ENCODE measurements at regions not wholly inside any gene's neighbourhood (a gene's known extent, or its start where the extent isn't known, plus 50 kb on each side); places are given as distances from the start of the nearest gene placed in this dataset.
A peak's percentile ranks its signal among the peaks of the same experiment; 100 is the strongest.

- ATAC-seq, result no peak
- peaks cover 37 to 70% (median 49%) of the 10 kb centered on the region in 7 donors for H3K4me1 Mint-ChIP-seq
Observed at GRCh38 chr17:77479372-77480198, 338.8 kb downstream of the SEC14L1 start.

GRCh38 chr17:77480199-77480508, 339.4 kb downstream of the SEC14L1 start:
- H3K4me1 ChIP-seq (ENCODE audit: control insufficient read depth in 2 of 2, insufficient read depth in 2 of 2, low read length in 2 of 2), result peaks cover 36 to 66% of the 10 kb centered on the region in 2 donors
- no peaks in the 10 kb centered on the region for H3K27me3 ChIP-seq (ENCODE audit: control insufficient read depth in 2 of 2, insufficient read depth in 2 of 2, low read length in 2 of 2)
- DNase-seq, result no peak
- ChIA-PET POLR2A (no interaction called here), CTCF (no interaction called here)
- H3K36me3 Mint-ChIP-seq, result peaks cover 0 to 21% (median 10%) of the 10 kb centered on the region in 5 donors
- H3K9me3 ChIP-seq (ENCODE audit: control insufficient read depth in 2 of 3, low read length in 3 of 3), result no peaks in the 10 kb centered on the region
- no peak overlapping the region for H3K4me3 Mint-ChIP-seq
- peaks cover 6 to 71% (median 22%) of the 10 kb centered on the region in 3 experiments for H3K36me3 ChIP-seq (ENCODE audit: control insufficient read depth in 2 of 3, insufficient read depth in 3 of 3, low read length in 3 of 3)
- peak overlapping the region; percentile 55 for H3K27ac ChIP-seq (ENCODE audit: low read depth, low read length)
- no peaks in the 10 kb centered on the region for H3K27me3 Mint-ChIP-seq
- H3K9me3 Mint-ChIP-seq, result peaks cover 0 to 2% (median 0%) of the 10 kb centered on the region in 11 donors
- ATAC-seq, result no peak
- peaks cover 32 to 64% (median 44%) of the 10 kb centered on the region in 7 donors for H3K4me1 Mint-ChIP-seq
- H3K27ac Mint-ChIP-seq, result peak overlapping the region in 5 of 9 donors; percentile 41 to 94 (median 91)
- H3K4me3 ChIP-seq (ENCODE audit: low read length), result no peak overlapping the region
- intact Hi-C loops (cut with micrococcal nuclease), result no loop called here

More at GRCh38 chr17:77479372-77480198, 338.8 kb downstream of the SEC14L1 start:
- Histone ChIP-seq H3K27me3 (ENCODE audit: control insufficient read depth in 2 of 2, insufficient read depth in 2 of 2, low read length in 2 of 2) (no peaks in the 10 kb centered on the region), H3K4me1 (ENCODE audit: control insufficient read depth in 2 of 2, insufficient read depth in 2 of 2, low read length in 2 of 2) (peaks cover 37 to 71% of the 10 kb centered on the region in 2 donors), H3K4me3 (ENCODE audit: low read length) (no peak overlapping the region), H3K27ac (ENCODE audit: low read depth, low read length) (peak overlapping the region; percentile 55), H3K9me3 (ENCODE audit: control insufficient read depth in 2 of 3, low read length in 3 of 3) (no peaks in the 10 kb centered on the region), H3K36me3 (ENCODE audit: control insufficient read depth in 2 of 3, insufficient read depth in 3 of 3, low read length in 3 of 3) (peaks cover 6 to 66% (median 22%) of the 10 kb centered on the region in 3 experiments)
- Mint-ChIP-seq H3K27ac (peak overlapping the region; percentile 18 to 96 (median 88)), H3K9me3 (peaks cover 0 to 2% (median 0%) of the 10 kb centered on the region in 11 donors), H3K4me3 (peak overlapping the region in 4 of 10 donors; percentile 16 to 45 (median 30)), H3K36me3 (peaks cover 0 to 21% (median 12%) of the 10 kb centered on the region in 5 donors), H3K27me3 (no peaks in the 10 kb centered on the region)
- ChIA-PET POLR2A (interaction anchor here (1.0 to 9.9 kb wide), 2 partner anchors 13 to 28 kb away, joined by 3 to 82 read pairs; no protein-coding TSS in a partner anchor), CTCF (no interaction called here)
- no peak for DNase-seq
- intact Hi-C loops (cut with micrococcal nuclease), result no loop called here

- Histone ChIP-seq H3K27me3 (ENCODE audit: control insufficient read depth in 2 of 2, insufficient read depth in 2 of 2, low read length in 2 of 2) (no peaks in the 10 kb centered on the region), H3K9me3 (ENCODE audit: control insufficient read depth in 2 of 3, low read length in 3 of 3) (no peaks in the 10 kb centered on the region), H3K4me3 (ENCODE audit: low read length) (no peak overlapping the region), H3K36me3 (ENCODE audit: control insufficient read depth in 2 of 3, insufficient read depth in 3 of 3, low read length in 3 of 3) (peaks cover 6 to 72% (median 26%) of the 10 kb centered on the region in 3 experiments), H3K27ac (ENCODE audit: low read depth, low read length) (peak overlapping the region; percentile 55), H3K4me1 (ENCODE audit: control insufficient read depth in 2 of 2, insufficient read depth in 2 of 2, low read length in 2 of 2) (peaks cover 35 to 60% of the 10 kb centered on the region in 2 donors)
- ATAC-seq (no peak), DNase-seq (no peak)
- H3K4me1 Mint-ChIP-seq, result peaks cover 26 to 59% (median 39%) of the 10 kb centered on the region in 7 donors
- intact Hi-C loops (cut with micrococcal nuclease), result no loop called here
- no peaks in the 10 kb centered on the region for H3K27me3 Mint-ChIP-seq
- H3K9me3 Mint-ChIP-seq, result peaks cover 0 to 2% (median 0%) of the 10 kb centered on the region in 11 donors
- H3K36me3 Mint-ChIP-seq, result peaks cover 0 to 21% (median 8%) of the 10 kb centered on the region in 5 donors
- ChIA-PET POLR2A (interaction anchor here (1.0 to 1.7 kb wide), 2 partner anchors 11 to 15 kb away, joined by 3 to 6 read pairs; no protein-coding TSS in a partner anchor), CTCF (no interaction called here)
- H3K4me3 Mint-ChIP-seq, result peak overlapping the region in 2 of 10 donors; percentile 27 to 42
- H3K27ac Mint-ChIP-seq, result peak overlapping the region in 3 of 9 donors; percentile 18 to 77 (median 76)
Observed at GRCh38 chr17:77480509-77481215, 339.9 kb downstream of the SEC14L1 start.

DNA sequence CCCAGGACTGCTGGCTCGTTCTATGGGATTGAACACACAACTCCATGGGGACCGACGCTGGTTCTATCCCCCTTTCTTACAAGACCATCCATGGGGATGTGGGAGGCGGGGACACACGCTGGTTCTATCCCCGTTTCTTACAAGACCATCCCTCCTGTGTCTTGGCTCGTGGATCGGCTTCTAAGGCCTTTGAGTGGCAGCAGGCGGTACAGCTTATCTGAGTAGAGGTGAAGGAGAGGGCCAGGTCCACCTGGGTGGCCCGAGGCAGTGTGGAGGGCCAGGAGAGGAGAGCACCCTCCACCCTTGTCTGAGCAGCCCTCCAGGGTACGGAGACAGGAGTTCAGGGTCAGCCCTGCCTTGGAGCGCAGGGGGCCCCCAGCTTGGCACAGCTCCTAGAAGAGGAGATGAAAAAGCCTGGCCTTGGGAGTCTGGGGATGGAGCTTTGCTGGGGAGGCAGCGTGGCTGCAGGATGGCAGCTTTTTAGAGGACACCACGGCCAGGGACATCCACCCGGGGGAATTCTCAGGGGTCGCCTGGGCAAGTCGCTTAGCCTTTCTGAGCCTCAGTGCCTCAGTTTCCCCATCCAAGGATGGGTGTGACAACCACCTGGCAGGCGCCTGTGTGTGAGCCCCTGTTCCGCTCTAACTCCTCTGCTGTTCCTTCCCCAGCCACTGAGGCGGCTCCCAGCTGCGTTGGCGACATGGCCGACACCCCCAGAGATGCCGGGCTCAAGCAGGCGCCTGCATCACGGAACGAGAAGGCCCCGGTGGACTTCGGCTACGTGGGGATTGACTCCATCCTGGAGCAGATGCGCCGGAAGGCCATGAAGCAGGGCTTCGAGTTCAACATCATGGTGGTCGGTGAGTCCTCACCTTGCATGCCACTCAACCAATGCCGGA, 341.0 kb downstream of the SEC14L1 start:
- no peaks in the 10 kb centered on the region for H3K27me3 ChIP-seq (ENCODE audit: control insufficient read depth in 2 of 2, insufficient read depth in 2 of 2, low read length in 2 of 2)
- H3K9me3 ChIP-seq (ENCODE audit: control insufficient read depth in 2 of 3, low read length in 3 of 3), result no peaks in the 10 kb centered on the region
- no peak overlapping the region for H3K4me3 ChIP-seq (ENCODE audit: low read length)
- Mint-ChIP-seq H3K9me3 (peaks cover 0 to 4% (median 0%) of the 10 kb centered on the region in 11 donors), H3K4me3 (peak overlapping the region in 7 of 10 donors; percentile 3 to 42 (median 27)), H3K4me1 (peaks cover 26 to 55% (median 42%) of the 10 kb centered on the region in 7 donors), H3K36me3 (peaks cover 0 to 29% (median 13%) of the 10 kb centered on the region in 5 donors), H3K27ac (peak overlapping the region; percentile 70 to 92 (median 80)), H3K27me3 (no peaks in the 10 kb centered on the region)
- no peak for ATAC-seq
- DNase-seq, result no peak
- ChIA-PET CTCF (interaction anchor here (1.3 to 1.4 kb wide), 2 partner anchors 9 to 52 kb away, joined by 3 to 4 read pairs; no protein-coding TSS in a partner anchor), POLR2A (interaction anchor here (1.0 to 1.7 kb wide), 3 partner anchors 8 to 16 kb away, joined by 3 to 6 read pairs (median 5); no protein-coding TSS in a partner anchor)
- peaks cover 27 to 50% of the 10 kb centered on the region in 2 donors for H3K4me1 ChIP-seq (ENCODE audit: control insufficient read depth in 2 of 2, insufficient read depth in 2 of 2, low read length in 2 of 2)
- H3K36me3 ChIP-seq (ENCODE audit: control insufficient read depth in 2 of 3, insufficient read depth in 3 of 3, low read length in 3 of 3), result peaks cover 6 to 78% (median 23%) of the 10 kb centered on the region in 3 experiments
- peak overlapping the region; percentile 55 for H3K27ac ChIP-seq (ENCODE audit: low read depth, low read length)
- intact Hi-C loops (cut with micrococcal nuclease), result no loop called here

DNA sequence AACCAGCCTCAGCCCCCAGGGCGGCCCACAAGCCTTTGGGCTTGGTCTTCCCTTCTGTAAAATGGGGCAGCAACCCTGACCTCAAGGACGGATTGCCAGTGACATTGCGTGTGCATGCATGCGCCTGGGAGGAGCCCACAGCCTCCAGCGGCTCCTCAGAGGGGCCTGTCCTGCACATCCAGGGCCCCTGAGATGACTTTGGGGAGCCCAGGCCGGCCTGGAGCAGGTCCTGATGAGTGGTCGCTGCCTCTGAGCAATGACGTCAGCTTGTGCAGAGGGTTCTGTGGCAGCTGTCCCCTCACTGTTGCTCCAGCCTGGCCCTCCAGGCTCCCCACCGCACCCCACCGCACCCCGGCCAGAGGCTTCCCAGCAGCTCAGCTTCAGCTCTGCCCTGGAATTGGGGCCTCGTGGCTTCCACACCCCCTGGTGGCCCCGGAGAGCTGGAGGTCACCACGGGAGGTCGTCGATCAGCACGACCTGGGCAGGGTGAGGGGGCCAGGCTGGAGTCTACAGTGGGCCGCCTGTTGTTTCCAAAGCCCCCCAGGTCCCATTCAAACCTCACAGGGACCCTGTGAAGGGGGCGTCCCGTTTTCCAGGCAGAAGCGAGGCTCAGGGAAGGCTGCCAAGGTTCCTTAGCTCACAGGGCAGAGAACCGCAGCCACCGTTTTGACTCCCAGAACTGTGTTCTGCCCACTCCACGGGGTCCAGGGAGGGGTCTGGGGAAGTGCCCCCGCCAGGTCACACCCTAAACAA, 341.8 kb downstream of the SEC14L1 start:
- peak overlapping the region in 4 of 9 donors; percentile 43 to 83 (median 62) for H3K27ac Mint-ChIP-seq

More for the DNA sequence above, 341.8 kb downstream of the SEC14L1 start:
- Histone ChIP-seq H3K4me3 (ENCODE audit: low read length) (no peak overlapping the region), H3K36me3 (ENCODE audit: control insufficient read depth in 2 of 3, insufficient read depth in 3 of 3, low read length in 3 of 3) (peaks cover 6 to 79% (median 23%) of the 10 kb centered on the region in 3 experiments), H3K27me3 (ENCODE audit: control insufficient read depth in 2 of 2, insufficient read depth in 2 of 2, low read length in 2 of 2) (no peaks in the 10 kb centered on the region), H3K9me3 (ENCODE audit: control insufficient read depth in 2 of 3, low read length in 3 of 3) (no peaks in the 10 kb centered on the region), H3K27ac (ENCODE audit: low read depth, low read length) (peak overlapping the region; percentile 55), H3K4me1 (ENCODE audit: control insufficient read depth in 2 of 2, insufficient read depth in 2 of 2, low read length in 2 of 2) (peaks cover 21 to 42% of the 10 kb centered on the region in 2 donors)
- peaks cover 0 to 4% (median 0%) of the 10 kb centered on the region in 11 donors for H3K9me3 Mint-ChIP-seq
- peak overlapping the region in 1 of 10 donors; percentile 19 for H3K4me3 Mint-ChIP-seq
- intact Hi-C loops (cut with micrococcal nuclease), result no loop called here
- peaks cover 0 to 24% (median 11%) of the 10 kb centered on the region in 5 donors for H3K36me3 Mint-ChIP-seq
- ATAC-seq, result no peak
- ChIA-PET CTCF (interaction anchor here (1.3 to 1.4 kb wide), 2 partner anchors 10 to 53 kb away, joined by 3 to 4 read pairs; no protein-coding TSS in a partner anchor), POLR2A (interaction anchor here (1.0 to 1.7 kb wide), 5 partner anchors 8 to 23 kb away, joined by 3 to 6 read pairs (median 4); no protein-coding TSS in a partner anchor)
- H3K4me1 Mint-ChIP-seq, result peaks cover 18 to 47% (median 34%) of the 10 kb centered on the region in 7 donors
- no peak for DNase-seq
- H3K27me3 Mint-ChIP-seq, result no peaks in the 10 kb centered on the region
